ENCODE measurements at regions not wholly inside any gene's neighbourhood (a gene's known extent, or its start where the extent isn't known, plus 50 kb on each side); places are given as distances from the start of the nearest gene placed in this dataset.

DNA sequence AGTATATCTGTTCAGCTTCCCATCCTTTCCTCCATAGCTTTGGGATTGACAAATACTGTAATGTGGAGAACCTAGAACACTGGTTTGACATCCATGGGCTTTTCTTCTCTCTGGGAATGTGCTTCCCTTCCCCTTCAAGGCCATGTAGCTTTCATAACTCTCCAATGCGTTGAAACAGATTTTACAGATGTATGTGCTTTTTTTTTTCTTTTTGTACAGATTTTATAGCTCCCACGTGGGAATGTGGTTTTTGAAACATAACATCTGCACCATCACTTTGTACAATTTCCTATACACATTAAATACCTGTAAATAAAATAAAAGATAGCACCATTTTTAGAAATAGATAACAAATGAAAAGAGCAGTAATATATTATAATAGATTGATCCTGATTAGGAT is 138.5 kb upstream of the TMPRSS15 start:
- TF ChIP-seq YY1 (IDR thresholded peaks at IDR 0.05; ENCODE audit: insufficient read depth, insufficient read length) (no peak), ZNF274 (IDR thresholded peaks at IDR 0.05; ENCODE audit: low read depth, low read length) (no peak)

Measured in NT2/D1 (cell line).